GM12878 (cell line): ENCODE measurements at regions not wholly inside any gene's neighbourhood (a gene's known extent, or its start where the extent isn't known, plus 50 kb on each side); places are given as distances from the start of the nearest gene placed in this dataset.

ENCODE experiments used
- ATAC-seq: fragments of 200-7000 bp; cut with Tn5 transposase; 3 replicates; pipeline ENCODE4 v1.9.1; 2020; ENCODE audit warnings: mild to moderate bottlenecking, moderate library complexity
- BruUV-seq: library from RNA; stranded (reverse); fragments of 400-500 nt; replicated peaks from 2 replicates; lab custom pipeline; 2021; lab: Mats Ljungman, UMichigan
- CTCF ChIA-PET: fragments of 300-600 bp; sonication (Branson Sonifier 250); formaldehyde crosslinking; extraction: SDS; loops from one replicate; lab custom pipeline; 2021; ENCODE audit warnings: inconsistent platforms; lab: Yijun Ruan, JAX
- POLR2A ChIA-PET: fragments of 350-600 bp; formaldehyde crosslinking; extraction: SDS; loops from one replicate; lab custom pipeline; 2021; ENCODE audit warnings: inconsistent platforms; lab: Charles Lee
- RAD21 ChIA-PET: fragments of 300-600 bp; sonication (Branson Sonifier 250); formaldehyde crosslinking; loops from one replicate; lab custom pipeline; 2023; ENCODE audit warnings: antibody characterized with exemption; ENCODE audit not compliant: unreplicated experiment; lab: Charles Lee
- SMC1A ChIA-PET: fragments of 300-600 bp; sonication (Branson Sonifier 250); formaldehyde crosslinking; loops from one replicate; lab custom pipeline; 2023; ENCODE audit not compliant: unreplicated experiment, uncharacterized antibody; lab: Charles Lee
- DNase-seq: peaks from one replicate; pipeline ENCODE4 v3.0.0-alpha.2; 2011; ENCODE audit warnings: low read depth, low spot score
- FAIRE-seq: peaks from 3 replicates; lab custom pipeline; 2011; peaks lifted over from hg19 to GRCh38; lab: Jason Lieb, UNC
- H2AFZ ChIP-seq: 2 replicates; pipeline ENCODE4 v1.6.0; 2011; ENCODE audit warnings: low read depth, low read length, control low read depth; ENCODE audit not compliant: control insufficient read depth
- H3K27ac ChIP-seq: 2 replicates; pipeline ENCODE4 v1.5.1; 2011; ENCODE audit warnings: control low read depth; ENCODE audit not compliant: control insufficient read depth, insufficient read depth
- H3K27me3 ChIP-seq, 2 experiments: replicated peaks in 1 of 2; 2 replicates each; pipeline versions ENCODE4 v1.6.0 to v1.6.1; 2011; ENCODE audit warnings: low read length in 1 of 2; ENCODE audit not compliant: control insufficient read depth in 2 of 2, insufficient read depth in 2 of 2
- H3K36me3 ChIP-seq, 2 experiments: 2 replicates each; pipeline ENCODE4 v1.5.1; 2011; ENCODE audit warnings: low read length in 1 of 2; ENCODE audit not compliant: control insufficient read depth in 2 of 2, insufficient read depth in 2 of 2
- H3K4me1 ChIP-seq: 2 replicates; pipeline ENCODE4 v1.6.1; 2011; ENCODE audit warnings: mild to moderate bottlenecking, low read length, moderate library complexity, mixed read lengths; ENCODE audit not compliant: control insufficient read depth, insufficient read depth
- H3K4me2 ChIP-seq: 2 replicates; pipeline ENCODE4 v1.6.0; 2011; ENCODE audit warnings: control low read depth; ENCODE audit not compliant: control insufficient read depth, insufficient read depth
- H3K4me3 ChIP-seq: fragments of 200-600 bp; sonication (generic); 2 replicates; pipeline ENCODE4 v1.5.1; 2016
- H3K79me2 ChIP-seq: 2 replicates; pipeline ENCODE4 v1.6.0; 2011; ENCODE audit warnings: low read length; ENCODE audit not compliant: control insufficient read depth, insufficient read depth
- H3K9ac ChIP-seq: 2 replicates; pipeline ENCODE4 v1.8.0; 2011; ENCODE audit warnings: low read length, control low read depth, mixed read lengths; ENCODE audit not compliant: control insufficient read depth, insufficient read depth
- H3K9me3 ChIP-seq: replicated peaks from 3 replicates; pipeline ENCODE4 v1.5.1; 2011; ENCODE audit warnings: mild to moderate bottlenecking, low read length; ENCODE audit not compliant: control insufficient read depth, insufficient read depth
- H4K20me1 ChIP-seq: 2 replicates; pipeline ENCODE4 v1.6.0; 2011; ENCODE audit not compliant: control insufficient read depth, insufficient read depth
- CBFB ChIP-seq: IDR thresholded peaks from 2 replicates; pipeline ENCODE4 v1.6.1; 2016; ENCODE audit warnings: antibody characterized with exemption, low read depth
- ELK1 ChIP-seq: IDR thresholded peaks from 2 replicates; pipeline ENCODE4 v1.6.1; 2012; ENCODE audit warnings: low read depth, low read length, improper control_type of control experiment
- EZH2 ChIP-seq: IDR thresholded peaks from 2 replicates; pipeline ENCODE4 v1.6.1; 2012; ENCODE audit warnings: low read depth, mild to moderate bottlenecking, control low read depth, inconsistent platforms, low read length, borderline replicate concordance; ENCODE audit not compliant: control insufficient read depth
- GABPA ChIP-seq: IDR thresholded peaks from 2 replicates; pipeline ENCODE4 v1.6.1; 2014; ENCODE audit warnings: antibody characterized with exemption, low read depth, mild to moderate bottlenecking, inconsistent platforms
- IRF4 ChIP-seq: IDR thresholded peaks from 2 replicates; pipeline ENCODE4 v1.6.1; 2011; ENCODE audit warnings: low read depth, low read length
- MEF2A ChIP-seq: IDR thresholded peaks from 2 replicates; pipeline ENCODE4 v1.6.1; 2011; ENCODE audit warnings: low read depth, mild to moderate bottlenecking, low read length, moderate library complexity; ENCODE audit not compliant: insufficient read depth
- MLLT1 ChIP-seq: fragments of 450-650 bp; IDR thresholded peaks from 2 replicates; pipeline ENCODE4 v1.6.1; 2016; ENCODE audit warnings: mild to moderate bottlenecking
- NBN ChIP-seq: fragments of 450-650 bp; IDR thresholded peaks from 2 replicates; pipeline ENCODE4 v1.6.1; 2016
- SIN3A ChIP-seq: IDR thresholded peaks from 2 replicates; pipeline ENCODE4 v1.6.1; 2012; ENCODE audit warnings: low read depth, low read length, improper control_type of control experiment
- SREBF2 ChIP-seq: IDR thresholded peaks from 2 replicates; pipeline ENCODE4 v1.6.1; 2012; ENCODE audit warnings: mild to moderate bottlenecking, low read length
- TBL1XR1 ChIP-seq: IDR thresholded peaks from 2 replicates; pipeline ENCODE4 v1.6.1; 2012; ENCODE audit warnings: low read depth, low read length, improper control_type of control experiment
- TCF12 ChIP-seq: IDR thresholded peaks from 2 replicates; pipeline ENCODE4 v1.6.1; 2011; ENCODE audit warnings: low read depth, mild to moderate bottlenecking, low read length
- TCF7 ChIP-seq: IDR thresholded peaks from 2 replicates; pipeline ENCODE4 v1.6.1; 2014; ENCODE audit warnings: antibody characterized with exemption, borderline replicate concordance
- ZNF207 ChIP-seq: fragments of 450-650 bp; IDR thresholded peaks from 2 replicates; pipeline ENCODE4 v1.6.1; 2014; ENCODE audit warnings: antibody characterized with exemption, mild to moderate bottlenecking, borderline replicate concordance
- WGBS: methylation state at CpG from one replicate; pipeline ENCODE4 v1.1.6; 2016; ENCODE audit warnings: low lambda C conversion rate; ENCODE audit not compliant: insufficient replicate concordance, insufficient coverage; ENCODE audit errors: missing lambda C conversion rate; 5-methylcytosine and 5-hydroxymethylcytosine counted together
- in situ Hi-C: fragments of 300-500 bp; cut with MboI; formaldehyde crosslinking; loops from 9 replicates; pipeline ENCODE4 v1.14.3; 2018; ENCODE audit warnings: mixed read lengths
- intact Hi-C: fragments of 100-400 bp; cut with micrococcal nuclease; formaldehyde crosslinking; loops from one replicate; pipeline ENCODE4 v1.14.2; 2022; ENCODE audit not compliant: unreplicated experiment

GRCh38 chr1:59169703-59170102 is 127.2 kb upstream of the FGGY start:
- ChIA-PET CTCF (no interaction called here), POLR2A (no interaction called here), SMC1A (interaction anchor here (1.1 kb wide), 1 partner anchor 12 kb away, joined by 3 read pairs; no protein-coding TSS in a partner anchor), RAD21 (no interaction called here)
- Histone ChIP-seq H3K27me3 (0 out of 4 replicates have a peak, but pooled peaks cover 0 to 2% of the 10 kb centered on the region in 2 experiments), H3K27ac (no peak overlapping the region), H3K4me3 (no peak overlapping the region), H3K4me1 (no peaks in the 10 kb centered on the region), H3K36me3 (no peaks in the 10 kb centered on the region), H4K20me1 (no peaks in the 10 kb centered on the region), H3K9ac (no peak overlapping the region), H3K79me2 (no peaks in the 10 kb centered on the region), H2AFZ (no peak overlapping the region), H3K9me3 (no peaks in the 10 kb centered on the region), H3K4me2 (no peak overlapping the region)
- no TSS peak for BruUV-seq
- in situ Hi-C loops = no loop called here
- FAIRE-seq (no peak), DNase-seq (no peak), ATAC-seq (no peak)
- WGBS = 0% methylated on average over 1 of the region's 1 CpG
- TF ChIP-seq IRF4 = no peak
- no peak for TF ChIP-seq TCF7
- no peak for TF ChIP-seq CBFB
- TF ChIP-seq ZNF207 = no peak
- TF ChIP-seq GABPA = no peak
- TF ChIP-seq SREBF2 = no peak
- no peak for TF ChIP-seq NBN
- TF ChIP-seq TBL1XR1 = no peak
- no peak for TF ChIP-seq EZH2
- no peak for TF ChIP-seq TCF12
- no peak for TF ChIP-seq ELK1
- no peak for TF ChIP-seq SIN3A
- no peak for TF ChIP-seq MLLT1
- TF ChIP-seq MEF2A = no peak
- intact Hi-C loops = no loop called here
